ENCODE measurements at regions not wholly inside any gene's neighbourhood (a gene's known extent, or its start where the extent isn't known, plus 50 kb on each side); places are given as distances from the start of the nearest gene placed in this dataset.

- H3K4me1 ChIP-seq (ENCODE audit: insufficient read depth, low read length), result no peaks in the 10 kb centered on the region
- no peaks in the 10 kb centered on the region for H4K20me1 ChIP-seq (ENCODE audit: insufficient read depth, low read length)
- H3K36me3 ChIP-seq (ENCODE audit: insufficient read depth, low read length), result no peaks in the 10 kb centered on the region
- Mint-ChIP-seq H3K4me1 (ENCODE audit: low read depth, unreplicated experiment) (peaks cover 13% of the 10 kb centered on the region), H3K4me3 (ENCODE audit: unreplicated experiment) (no peak overlapping the region), H3K9me3 (ENCODE audit: unreplicated experiment) (peaks cover 2% of the 10 kb centered on the region), H3K27ac (ENCODE audit: unreplicated experiment) (no peak overlapping the region), H3K27me3 (ENCODE audit: low read depth, unreplicated experiment) (no peaks in the 10 kb centered on the region), H3K36me3 (ENCODE audit: low read depth, unreplicated experiment) (no peaks in the 10 kb centered on the region)
- H3K9ac ChIP-seq (ENCODE audit: low read length), result no peak overlapping the region
- no peaks in the 10 kb centered on the region for H3K79me2 ChIP-seq (ENCODE audit: insufficient read depth, low read length)
- no peak for DNase-seq (ENCODE audit: low read depth)
- no peak overlapping the region for H3K4me3 ChIP-seq (ENCODE audit: insufficient read depth, low read depth, low read length)
- no peak overlapping the region for H3K27ac ChIP-seq (ENCODE audit: low read depth, low read length)
- no peaks in the 10 kb centered on the region for H3K9me3 ChIP-seq (ENCODE audit: insufficient read depth, low read depth, low read length)
- H3K27me3 ChIP-seq (ENCODE audit: insufficient read depth, low read length), result no peaks in the 10 kb centered on the region
- no peak overlapping the region for H3K4me2 ChIP-seq (ENCODE audit: low read length)
- TF ChIP-seq EZH2 (IDR thresholded peaks at IDR 0.05; ENCODE audit: insufficient read depth, low read length) (no peak), CTCF (IDR thresholded peaks at IDR 0.05; ENCODE audit: insufficient read depth, low read depth, low read length) (no peak)
- H2AFZ ChIP-seq (ENCODE audit: low read depth, low read length), result no peak overlapping the region
- no peak for FAIRE-seq
Observed at GRCh38 chr7:46848311-46848710, 733.6 kb downstream of the TNS3 start.

- H3K9me3 Mint-ChIP-seq (ENCODE audit: unreplicated experiment), result peaks cover 4% of the 10 kb centered on the region
- Histone ChIP-seq H2AFZ (ENCODE audit: low read depth, low read length) (no peak overlapping the region), H3K9me3 (ENCODE audit: insufficient read depth, low read depth, low read length) (no peaks in the 10 kb centered on the region), H3K4me2 (ENCODE audit: low read length) (no peak overlapping the region), H3K27me3 (ENCODE audit: insufficient read depth, low read length) (no peaks in the 10 kb centered on the region), H3K9ac (ENCODE audit: low read length) (no peak overlapping the region), H4K20me1 (ENCODE audit: insufficient read depth, low read length) (no peaks in the 10 kb centered on the region), H3K79me2 (ENCODE audit: insufficient read depth, low read length) (no peaks in the 10 kb centered on the region), H3K36me3 (ENCODE audit: insufficient read depth, low read length) (no peaks in the 10 kb centered on the region), H3K4me1 (ENCODE audit: insufficient read depth, low read length) (no peaks in the 10 kb centered on the region), H3K27ac (ENCODE audit: low read depth, low read length) (no peak overlapping the region), H3K4me3 (ENCODE audit: insufficient read depth, low read depth, low read length) (no peak overlapping the region)
- H3K27ac Mint-ChIP-seq (ENCODE audit: unreplicated experiment), result no peak overlapping the region
- H3K4me3 Mint-ChIP-seq (ENCODE audit: unreplicated experiment), result no peak overlapping the region
- no peak for TF ChIP-seq EZH2 (IDR thresholded peaks at IDR 0.05; ENCODE audit: insufficient read depth, low read length)
- TF ChIP-seq CTCF (IDR thresholded peaks at IDR 0.05; ENCODE audit: insufficient read depth, low read depth, low read length), result no peak
- peaks cover 12% of the 10 kb centered on the region for H3K4me1 Mint-ChIP-seq (ENCODE audit: low read depth, unreplicated experiment)
- DNase-seq (ENCODE audit: low read depth) (peak; percentile 38), FAIRE-seq (peak; percentile 9)
- H3K36me3 Mint-ChIP-seq (ENCODE audit: low read depth, unreplicated experiment), result no peaks in the 10 kb centered on the region
- no peaks in the 10 kb centered on the region for H3K27me3 Mint-ChIP-seq (ENCODE audit: low read depth, unreplicated experiment)
Observed at GRCh38 chr7:46847126-46847525, 734.8 kb downstream of the TNS3 start.

GRCh38 chr7:46844486-46844885 lies 737.4 kb downstream of the TNS3 start:
- FAIRE-seq (no peak), DNase-seq (ENCODE audit: low read depth) (peak; percentile 73)
- H3K27ac ChIP-seq (ENCODE audit: low read depth, low read length), result no peak overlapping the region
- no peak overlapping the region for H3K4me2 ChIP-seq (ENCODE audit: low read length)
- H3K4me3 ChIP-seq (ENCODE audit: insufficient read depth, low read depth, low read length), result no peak overlapping the region
- no peaks in the 10 kb centered on the region for H3K4me1 ChIP-seq (ENCODE audit: insufficient read depth, low read length)
- Mint-ChIP-seq H3K4me3 (ENCODE audit: unreplicated experiment) (no peak overlapping the region), H3K4me1 (ENCODE audit: low read depth, unreplicated experiment) (peaks cover 10% of the 10 kb centered on the region), H3K9me3 (ENCODE audit: unreplicated experiment) (peaks cover 10% of the 10 kb centered on the region), H3K27me3 (ENCODE audit: low read depth, unreplicated experiment) (no peaks in the 10 kb centered on the region), H3K27ac (ENCODE audit: unreplicated experiment) (no peak overlapping the region), H3K36me3 (ENCODE audit: low read depth, unreplicated experiment) (no peaks in the 10 kb centered on the region)
- no peak overlapping the region for H2AFZ ChIP-seq (ENCODE audit: low read depth, low read length)
- no peaks in the 10 kb centered on the region for H3K27me3 ChIP-seq (ENCODE audit: insufficient read depth, low read length)
- H3K36me3 ChIP-seq (ENCODE audit: insufficient read depth, low read length), result no peaks in the 10 kb centered on the region
- no peak overlapping the region for H3K9ac ChIP-seq (ENCODE audit: low read length)
- no peaks in the 10 kb centered on the region for H3K79me2 ChIP-seq (ENCODE audit: insufficient read depth, low read length)
- no peaks in the 10 kb centered on the region for H3K9me3 ChIP-seq (ENCODE audit: insufficient read depth, low read depth, low read length)
- H4K20me1 ChIP-seq (ENCODE audit: insufficient read depth, low read length), result no peaks in the 10 kb centered on the region
- no peak for TF ChIP-seq CTCF (IDR thresholded peaks at IDR 0.05; ENCODE audit: insufficient read depth, low read depth, low read length)
- TF ChIP-seq EZH2 (IDR thresholded peaks at IDR 0.05; ENCODE audit: insufficient read depth, low read length), result no peak
